ENCODE measurements at regions not wholly inside any gene's neighbourhood (a gene's known extent, or its start where the extent isn't known, plus 50 kb on each side); places are given as distances from the start of the nearest gene placed in this dataset.

- no peaks in the 10 kb centered on the region for H3K36me3 ChIP-seq (ENCODE audit: control insufficient read depth, insufficient read depth, low read length)
- H3K4me3 ChIP-seq (ENCODE audit: low read depth, low read length): no peak overlapping the region
- DNase-seq (ENCODE audit: low read depth): no peak
- no peak for TF ChIP-seq CTCF (IDR thresholded peaks at IDR 0.05; ENCODE audit: insufficient read depth, low read length, poor library complexity, severe bottlenecking)
- H3K27me3 ChIP-seq (ENCODE audit: control insufficient read depth, insufficient read depth, low read length): no peaks in the 10 kb centered on the region
Measured at GRCh38 chr2:21920721-21921120, 797.0 kb downstream of the TDRD15 start.

GRCh38 chr2:21924640-21925285, 801.0 kb downstream of the TDRD15 start:
- no peaks in the 10 kb centered on the region for H3K36me3 ChIP-seq (ENCODE audit: control insufficient read depth, insufficient read depth, low read length)
- DNase-seq (ENCODE audit: low read depth): no peak
- no peak for TF ChIP-seq CTCF (IDR thresholded peaks at IDR 0.05; ENCODE audit: insufficient read depth, low read length, poor library complexity, severe bottlenecking)
- no peaks in the 10 kb centered on the region for H3K27me3 ChIP-seq (ENCODE audit: control insufficient read depth, insufficient read depth, low read length)
- H3K4me3 ChIP-seq (ENCODE audit: low read depth, low read length): no peak overlapping the region

GRCh38 chr2:21928292-21928691, 804.5 kb downstream of the TDRD15 start:
- Histone ChIP-seq H3K4me3 (ENCODE audit: low read depth, low read length) (no peak overlapping the region), H3K27me3 (ENCODE audit: control insufficient read depth, insufficient read depth, low read length) (no peaks in the 10 kb centered on the region), H3K36me3 (ENCODE audit: control insufficient read depth, insufficient read depth, low read length) (no peaks in the 10 kb centered on the region)
- DNase-seq (ENCODE audit: low read depth): no peak
- no peak for TF ChIP-seq CTCF (IDR thresholded peaks at IDR 0.05; ENCODE audit: insufficient read depth, low read length, poor library complexity, severe bottlenecking)

GRCh38 chr2:21930226-21930625, 806.5 kb downstream of the TDRD15 start:
- Histone ChIP-seq H3K27me3 (ENCODE audit: control insufficient read depth, insufficient read depth, low read length) (no peaks in the 10 kb centered on the region), H3K4me3 (ENCODE audit: low read depth, low read length) (no peak overlapping the region), H3K36me3 (ENCODE audit: control insufficient read depth, insufficient read depth, low read length) (no peaks in the 10 kb centered on the region)
- DNase-seq (ENCODE audit: low read depth): no peak
- no peak for TF ChIP-seq CTCF (IDR thresholded peaks at IDR 0.05; ENCODE audit: insufficient read depth, low read length, poor library complexity, severe bottlenecking)

GRCh38 chr2:21939967-21940366, 816.2 kb downstream of the TDRD15 start:
- Histone ChIP-seq H3K4me3 (ENCODE audit: low read depth, low read length) (no peak overlapping the region), H3K36me3 (ENCODE audit: control insufficient read depth, insufficient read depth, low read length) (no peaks in the 10 kb centered on the region), H3K27me3 (ENCODE audit: control insufficient read depth, insufficient read depth, low read length) (no peaks in the 10 kb centered on the region)
- DNase-seq (ENCODE audit: low read depth): no peak
- TF ChIP-seq CTCF (IDR thresholded peaks at IDR 0.05; ENCODE audit: insufficient read depth, low read length, poor library complexity, severe bottlenecking): no peak

GRCh38 chr2:21944536-21944935, 820.8 kb downstream of the TDRD15 start:
- no peak for TF ChIP-seq CTCF (IDR thresholded peaks at IDR 0.05; ENCODE audit: insufficient read depth, low read length, poor library complexity, severe bottlenecking)
- H3K4me3 ChIP-seq (ENCODE audit: low read depth, low read length): no peak overlapping the region
- no peaks in the 10 kb centered on the region for H3K27me3 ChIP-seq (ENCODE audit: control insufficient read depth, insufficient read depth, low read length)
- H3K36me3 ChIP-seq (ENCODE audit: control insufficient read depth, insufficient read depth, low read length): no peaks in the 10 kb centered on the region
- DNase-seq (ENCODE audit: low read depth): no peak

Measured in kidney epithelial cell (primary cell).